Stimulated activated naive CD8-positive, alpha-beta T cell treated with anti-CD3 and anti-CD28 coated beads, Interleukin-15, Interleukin-2, amounts not matched to agents 100 U/mL and 50 U/mL, for 24 hours (primary cell): ENCODE measurements at regions not wholly inside any gene's neighbourhood (a gene's known extent, or its start where the extent isn't known, plus 50 kb on each side); places are given as distances from the start of the nearest gene placed in this dataset.

Source experiments
- ATAC-seq: fragments of 150-1000 bp; cut with Tn5 transposase; one replicate; pipeline ENCODE4 v1.10.0; 2021
- DNase-seq: peaks from one replicate; pipeline ENCODE4 v3.0.0; 2021

DNA sequence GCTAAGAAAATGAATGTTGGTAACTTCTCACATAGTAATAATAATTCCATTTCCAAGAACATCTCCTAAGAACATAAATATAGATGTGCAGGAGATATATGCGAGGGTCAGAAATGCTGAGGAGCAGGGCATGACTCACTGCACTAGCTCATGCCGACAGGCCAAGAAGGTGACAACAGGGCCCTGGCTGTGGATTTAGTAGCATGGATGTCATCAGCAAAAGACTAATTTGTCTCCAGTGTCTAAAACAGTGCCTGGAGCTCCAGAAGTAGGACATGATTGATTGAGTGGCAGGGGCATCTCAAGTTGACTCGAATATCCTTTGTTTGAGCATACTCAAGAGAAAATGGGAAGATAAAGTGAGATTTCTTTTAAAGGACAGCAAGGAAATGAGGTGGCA, 207.0 kb upstream of the FOXA2 start:
- DNase-seq, result no peak
- ATAC-seq, result no peak

DNA sequence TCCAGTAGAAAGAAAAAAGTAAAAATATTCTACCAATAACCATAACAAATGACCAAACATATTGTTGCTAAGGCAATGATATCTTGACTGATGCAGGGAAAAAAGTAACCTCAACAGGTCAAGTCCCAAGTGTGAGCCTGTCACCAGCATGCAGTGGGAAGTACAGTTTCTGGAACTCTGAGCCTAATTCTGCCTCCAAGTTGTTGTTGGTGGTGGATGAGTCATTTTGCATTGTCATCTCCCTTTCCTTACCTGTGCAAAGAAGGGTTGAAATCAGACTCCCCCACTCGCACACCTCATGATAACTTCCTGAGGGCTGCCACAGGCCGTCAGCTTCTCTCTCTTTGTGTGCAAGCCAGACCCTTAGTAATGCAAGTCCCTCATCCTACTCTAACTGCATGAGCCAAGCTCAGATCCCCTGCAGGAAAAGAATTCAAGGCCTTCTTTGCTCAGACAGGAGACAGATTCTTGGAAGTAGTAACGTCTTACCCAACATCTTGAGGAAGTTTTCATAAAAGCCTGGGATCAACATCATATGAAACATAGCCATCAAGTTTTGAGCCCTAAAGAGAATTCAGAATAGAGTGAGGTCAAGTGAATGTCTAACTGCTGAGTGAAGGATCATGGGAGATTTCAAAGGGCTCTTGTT, 207.6 kb upstream of the FOXA2 start:
- no peak for ATAC-seq
- no peak for DNase-seq

DNA sequence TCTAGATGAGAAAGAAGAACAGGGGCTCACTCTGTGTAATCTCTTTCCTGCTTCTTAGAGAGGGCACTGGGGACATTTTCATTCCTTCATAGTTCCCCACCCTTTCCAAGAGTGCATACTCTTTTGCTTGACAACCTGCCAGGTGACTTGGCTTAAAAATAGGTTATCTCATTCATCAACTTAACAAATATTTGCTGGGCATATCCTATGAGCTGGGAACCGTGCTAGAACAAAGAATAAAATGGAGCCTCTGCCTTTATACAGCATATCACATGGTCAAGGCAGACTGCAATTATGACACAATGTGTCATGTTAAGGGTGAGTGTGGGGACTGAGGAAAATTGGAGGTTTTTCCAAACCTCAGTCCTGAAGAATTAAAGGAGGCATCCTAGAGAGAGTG, 209.8 kb upstream of the FOXA2 start:
- DNase-seq (no peak), ATAC-seq (no peak)

DNA sequence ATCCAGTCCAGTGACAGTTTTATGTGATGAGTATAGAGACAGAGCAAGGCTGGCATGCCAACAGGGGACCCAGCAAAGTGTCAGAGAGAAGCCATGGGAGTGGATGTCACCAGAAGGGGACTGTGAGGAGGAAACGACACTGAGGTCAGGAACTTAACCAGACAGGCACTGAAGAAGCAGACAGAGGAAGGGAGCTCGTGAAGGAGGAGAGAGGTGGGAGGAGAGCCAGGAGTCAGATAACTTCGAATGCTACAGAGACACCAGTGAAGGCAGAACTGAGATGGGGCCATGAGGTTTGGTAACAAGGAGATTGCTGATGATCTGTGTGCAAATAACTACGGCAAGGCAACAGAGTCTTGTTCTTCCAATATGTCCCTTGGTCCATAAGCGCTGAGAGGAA, 211.1 kb upstream of the FOXA2 start:
- DNase-seq (no peak), ATAC-seq (no peak)

DNA sequence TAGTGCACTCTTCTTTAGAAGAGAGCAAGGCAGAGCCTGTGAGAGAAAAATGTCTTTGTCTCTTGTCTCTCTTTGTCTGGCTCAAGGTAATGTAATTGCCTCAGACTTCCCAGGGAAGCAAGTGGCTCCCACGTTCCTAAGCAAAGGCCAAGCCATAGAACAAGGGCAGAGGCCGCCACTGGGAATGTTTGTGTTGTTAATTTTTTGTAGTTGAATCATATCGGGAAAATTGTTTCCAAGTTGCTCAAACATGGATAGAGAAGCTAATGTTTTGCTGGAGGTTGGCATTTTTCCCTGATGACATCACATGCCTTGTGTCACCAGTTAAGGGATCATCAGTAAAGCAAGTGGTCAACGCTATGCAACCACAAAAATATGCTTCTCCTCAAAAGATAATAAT, 211.5 kb upstream of the FOXA2 start:
- no peak for DNase-seq
- no peak for ATAC-seq

DNA sequence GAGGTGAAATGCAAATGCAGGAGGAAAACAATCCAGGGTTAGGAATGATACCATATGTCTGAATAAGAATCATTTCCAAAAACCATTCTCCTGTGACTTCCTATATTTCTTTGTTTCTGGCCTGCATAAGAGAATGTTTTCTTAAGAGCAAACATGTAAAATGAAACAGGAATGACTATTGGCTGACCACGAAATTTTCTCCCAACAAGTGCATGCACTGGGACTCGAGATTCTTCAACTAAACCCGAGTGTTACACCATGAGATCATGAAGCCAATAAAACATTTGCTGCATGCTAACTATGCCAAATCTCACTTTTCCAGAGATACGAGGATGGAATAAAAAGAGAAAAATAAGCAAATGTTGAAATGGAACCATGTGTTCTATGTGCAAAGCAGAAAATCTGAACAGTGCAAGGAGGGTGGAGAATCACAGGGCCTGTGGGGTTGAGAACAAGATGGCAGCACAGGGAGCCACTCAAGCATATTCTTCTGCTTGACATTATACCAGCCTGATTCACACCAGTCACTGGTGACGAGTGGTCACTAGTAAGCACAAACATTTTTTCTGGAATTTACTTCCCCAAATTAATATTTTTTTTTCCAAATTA, 212.2 kb upstream of the FOXA2 start:
- ATAC-seq, result no peak
- no peak for DNase-seq

DNA sequence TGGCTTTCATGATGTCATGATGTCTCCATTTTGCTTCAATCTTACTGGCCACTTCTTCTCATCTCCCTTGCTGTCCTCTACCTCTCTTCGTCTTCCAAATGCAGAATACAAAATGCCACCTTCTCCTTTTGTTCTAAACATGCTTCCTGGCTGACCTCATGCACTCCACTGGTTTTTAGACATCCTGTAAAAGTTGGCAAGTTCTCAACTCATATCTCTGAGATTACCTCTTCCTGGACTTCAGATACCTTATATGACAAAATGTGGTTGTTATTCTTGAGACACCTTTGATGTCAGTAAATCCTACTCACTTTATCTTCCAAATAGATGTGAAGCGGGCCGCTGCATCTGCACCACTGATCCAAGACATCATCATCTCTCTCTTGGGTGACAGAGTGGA, 212.7 kb upstream of the FOXA2 start:
- ATAC-seq (no peak), DNase-seq (no peak)

DNA sequence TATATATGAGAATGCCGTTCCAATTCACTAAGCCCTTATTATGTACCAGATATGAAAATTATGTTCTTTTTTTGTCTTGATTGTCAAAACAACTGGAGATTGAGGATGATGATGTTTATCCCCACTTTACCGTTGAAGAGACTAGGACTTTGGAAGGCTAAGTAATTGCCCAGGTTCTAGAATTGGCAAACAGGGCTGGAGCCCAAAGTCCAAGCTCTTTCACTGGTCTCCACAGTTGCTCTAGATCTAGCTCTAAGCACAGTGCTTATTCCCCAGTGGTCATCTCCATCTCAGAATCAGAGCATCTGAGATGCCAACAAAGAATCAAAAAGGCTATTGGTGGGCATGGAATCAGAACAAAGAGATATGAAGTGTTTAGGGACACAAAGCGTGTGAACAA, 215.3 kb upstream of the FOXA2 start:
- no peak for ATAC-seq
- no peak for DNase-seq

DNA sequence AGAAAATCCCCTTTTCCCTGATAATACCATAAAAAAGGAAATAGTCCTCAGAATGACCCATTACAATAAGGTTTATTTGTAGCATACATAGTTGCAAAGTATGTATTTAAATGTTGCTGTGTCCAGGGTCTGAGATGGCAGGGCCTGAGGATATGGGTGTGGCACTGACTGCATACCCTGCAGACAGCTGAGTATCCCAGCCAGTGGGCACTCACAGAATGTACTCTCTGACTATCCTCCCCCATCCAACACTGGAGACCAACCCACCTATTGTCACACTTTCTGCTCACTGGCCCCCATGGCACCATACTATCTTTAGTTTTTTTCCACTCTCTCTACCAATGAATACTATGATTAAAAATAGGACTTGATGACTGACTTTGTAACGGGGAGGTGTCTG, 215.8 kb upstream of the FOXA2 start:
- no peak for DNase-seq

DNA sequence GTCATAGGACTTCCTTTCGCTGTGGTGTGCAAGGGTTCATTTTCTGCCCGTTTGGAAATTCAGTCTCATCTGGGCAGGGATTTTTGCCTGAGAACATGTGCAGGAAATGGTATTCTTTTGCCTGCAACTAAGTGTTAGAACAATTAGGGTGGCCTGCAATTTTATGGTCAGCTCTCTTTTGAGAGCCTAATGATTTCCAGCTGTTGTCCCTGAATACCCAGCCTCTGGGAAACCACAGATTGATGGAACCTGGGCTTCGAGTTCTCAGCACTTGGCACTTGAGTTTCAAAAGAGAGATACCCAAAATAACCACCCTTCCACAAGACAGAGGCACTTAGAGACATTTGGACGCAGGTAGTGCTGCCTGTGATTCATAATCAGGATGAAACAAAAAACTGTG, 217.2 kb upstream of the FOXA2 start:
- DNase-seq (no peak), ATAC-seq (no peak)

More for the DNA sequence above, 215.8 kb upstream of the FOXA2 start:
- no peak for ATAC-seq

DNA sequence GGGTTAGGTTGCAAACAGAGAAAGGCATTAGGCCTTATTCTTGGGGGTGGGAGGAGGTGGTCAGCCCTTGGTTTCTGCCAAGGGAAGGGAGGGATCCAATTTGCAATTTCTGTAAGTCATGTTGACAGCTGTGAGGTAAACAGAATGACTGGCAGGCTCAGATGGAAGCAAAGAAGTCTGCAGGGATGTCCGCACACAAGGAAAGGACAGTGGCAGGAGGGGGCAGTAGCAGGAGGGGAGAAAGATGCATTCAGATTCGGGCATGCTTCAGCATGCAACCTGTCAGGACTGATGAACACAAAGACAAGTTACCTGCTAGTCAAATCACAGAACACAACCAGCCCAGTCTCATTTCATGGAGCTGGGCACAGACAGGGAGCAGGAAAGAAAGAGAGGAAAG, 217.9 kb upstream of the FOXA2 start:
- no peak for DNase-seq
- no peak for ATAC-seq

DNA sequence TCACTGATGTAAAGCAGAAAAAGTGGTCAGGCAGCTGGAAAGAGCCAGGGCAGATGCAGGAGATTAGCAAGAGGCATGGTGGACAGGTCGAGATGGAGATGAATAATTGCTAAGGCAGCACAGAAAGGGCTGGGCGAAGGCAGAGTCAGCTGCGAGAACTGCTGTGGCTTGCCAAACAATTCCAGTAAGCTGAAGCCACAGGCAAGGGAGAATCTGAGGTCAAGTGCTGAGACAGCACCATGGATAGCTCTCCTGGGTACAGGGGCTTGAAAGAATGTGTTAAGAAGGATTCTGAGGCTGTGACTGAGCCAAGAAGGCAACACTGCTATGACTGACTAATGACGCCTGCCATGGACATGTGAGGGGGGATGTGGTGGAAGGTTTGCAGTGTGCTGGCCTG, 220.8 kb upstream of the FOXA2 start:
- ATAC-seq (no peak), DNase-seq (no peak)

DNA sequence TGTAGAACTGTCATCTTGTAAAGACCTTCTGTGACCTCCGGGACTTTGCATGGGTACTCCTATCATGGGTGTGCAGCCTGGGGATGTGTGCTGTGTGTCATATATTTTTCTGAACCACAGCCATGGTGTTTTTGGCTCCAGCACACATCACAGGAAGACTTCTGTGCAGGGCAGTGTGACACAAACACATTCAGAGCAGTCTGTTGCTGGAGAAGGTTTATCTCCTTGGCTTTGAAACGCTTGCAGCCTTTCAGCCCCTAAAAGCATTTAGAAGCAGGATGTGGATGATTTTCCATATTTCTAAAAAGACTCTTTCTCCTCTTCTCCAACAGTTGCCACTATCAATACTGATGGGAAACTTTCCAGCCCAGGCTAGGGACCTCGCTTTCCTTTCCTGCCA, 221.6 kb upstream of the FOXA2 start:
- DNase-seq (no peak), ATAC-seq (no peak)

DNA sequence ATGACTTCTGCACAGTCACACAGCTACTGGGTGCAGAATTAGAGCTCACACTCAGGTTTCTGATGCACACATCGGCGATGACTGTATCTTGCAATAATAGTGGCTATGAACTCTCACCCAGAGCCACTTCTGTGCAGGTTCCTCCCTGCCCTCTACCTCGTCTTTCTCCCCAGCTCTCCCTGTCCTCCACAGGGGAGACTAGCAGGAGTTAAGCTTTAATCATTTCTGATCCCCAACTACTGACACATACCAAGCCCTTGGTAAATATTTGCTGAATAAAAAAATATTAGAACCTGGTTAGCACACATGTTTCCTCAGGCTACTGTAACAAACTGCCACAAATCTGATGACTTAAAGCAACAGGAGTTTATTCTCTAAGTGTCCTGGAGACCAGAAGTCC, 222.7 kb upstream of the FOXA2 start:
- ATAC-seq (no peak), DNase-seq (no peak)

DNA sequence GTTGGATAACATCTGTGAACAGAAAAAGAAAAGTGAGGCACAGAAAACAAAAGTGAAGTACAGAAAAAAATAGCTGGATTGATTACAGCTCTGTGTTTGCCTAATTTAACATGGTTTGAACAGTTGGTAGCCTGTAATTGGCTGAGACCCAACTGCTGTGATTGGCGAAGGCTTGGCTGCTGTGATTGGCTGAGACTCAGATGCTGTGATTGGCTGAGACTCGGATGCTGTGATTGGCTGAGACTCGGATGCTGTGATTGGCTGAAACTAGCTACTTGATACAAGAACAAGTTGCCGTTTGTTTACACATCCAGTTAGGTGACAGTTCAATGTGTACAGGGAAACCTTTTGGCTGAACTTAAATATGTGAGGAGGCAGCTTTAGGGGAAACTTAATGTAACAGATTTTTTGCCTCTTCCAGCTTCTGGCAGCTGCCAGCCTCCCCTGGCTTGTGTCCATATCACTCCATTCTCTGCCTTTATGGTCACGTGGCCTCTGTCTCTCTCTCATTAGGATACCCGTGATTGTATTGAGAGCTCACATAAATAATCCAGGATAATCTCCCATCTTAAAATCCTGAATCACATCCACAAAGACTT, 223.4 kb upstream of the FOXA2 start:
- ATAC-seq (no peak), DNase-seq (no peak)

DNA sequence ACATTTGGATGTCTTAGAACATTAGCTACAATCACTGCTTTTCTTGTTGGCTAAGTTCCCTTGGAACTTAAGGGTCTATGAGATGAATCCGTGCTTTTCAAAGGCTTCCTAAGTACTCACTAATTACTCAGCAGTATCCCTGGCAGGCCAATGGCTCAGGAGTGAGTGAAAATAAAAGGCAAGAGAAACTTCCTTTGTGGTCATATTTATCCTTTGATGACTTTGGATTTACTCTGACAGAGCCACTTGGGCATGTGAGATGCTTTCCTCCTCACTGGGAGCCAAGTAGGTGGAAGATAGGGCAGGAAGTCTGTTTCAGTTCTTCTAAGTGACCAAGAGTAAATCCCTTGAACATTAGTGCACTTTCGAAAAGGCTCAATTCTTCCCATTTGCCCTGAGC, 224.3 kb upstream of the FOXA2 start:
- DNase-seq (no peak), ATAC-seq (no peak)

DNA sequence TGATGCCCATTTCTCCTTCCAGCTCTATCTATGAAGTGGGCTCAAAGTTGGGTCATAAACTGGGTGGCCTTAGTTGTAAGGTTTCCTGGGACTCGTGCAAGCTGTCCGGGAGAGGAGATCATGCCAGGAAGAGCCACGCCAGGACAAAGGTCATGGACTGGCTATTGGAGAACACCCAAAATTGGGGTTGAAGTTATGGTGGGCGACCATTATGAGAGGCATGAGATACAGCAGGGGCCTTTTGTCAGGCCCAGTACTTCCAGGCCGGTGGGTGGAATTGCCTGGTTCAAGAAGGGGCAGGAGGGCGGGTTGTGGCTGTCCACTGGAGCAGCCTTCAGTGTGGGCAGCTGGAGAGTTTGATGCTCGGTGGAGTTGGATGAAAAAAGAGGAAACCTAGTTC, 225.1 kb upstream of the SSTR4 start:
- DNase-seq (no peak), ATAC-seq (no peak)

DNA sequence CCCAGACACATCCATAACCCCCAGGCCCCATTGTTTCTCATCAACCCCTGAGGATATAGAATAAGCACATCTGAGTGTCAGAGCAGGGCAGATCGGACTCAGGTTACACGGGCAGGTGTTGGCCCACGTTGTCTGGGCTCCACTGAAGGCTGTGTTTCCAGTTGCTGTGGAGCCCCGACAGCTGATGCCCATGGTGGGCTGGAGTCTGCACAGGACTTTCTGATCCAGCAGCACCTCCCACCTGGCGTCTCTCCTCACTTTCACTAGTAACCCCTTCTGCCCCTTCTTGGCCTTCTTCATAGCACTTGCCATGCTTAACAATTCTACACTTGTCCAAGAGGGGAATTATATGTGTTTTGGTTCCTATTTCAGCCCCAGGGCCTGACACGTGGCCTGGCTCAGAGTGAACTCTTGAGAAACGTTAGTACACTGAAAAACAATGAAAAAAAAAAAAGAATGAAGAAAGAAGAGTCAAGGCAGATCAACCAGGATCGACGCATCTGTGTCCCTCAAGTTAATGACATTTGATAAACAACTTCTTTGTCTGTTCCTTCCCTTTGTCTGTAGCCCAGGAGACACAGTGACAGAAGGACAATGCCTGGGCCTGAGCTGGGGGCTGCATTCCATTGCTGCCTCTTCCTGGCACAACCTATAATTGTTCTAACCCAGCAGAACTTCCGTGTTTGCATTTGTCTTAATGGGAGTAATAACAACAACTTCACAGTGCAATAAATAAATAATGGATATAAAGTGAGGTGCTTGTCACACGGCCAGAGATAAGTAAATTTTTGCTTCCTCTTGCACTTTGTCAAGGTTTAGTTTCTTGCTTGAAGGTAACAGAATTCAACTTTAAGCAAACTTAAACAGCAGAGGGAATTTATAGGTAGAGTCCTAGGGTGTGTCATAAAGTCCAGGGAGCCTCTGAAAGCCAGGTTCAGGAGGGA, 224.2 kb upstream of the SSTR4 start:
- ATAC-seq (no peak), DNase-seq (no peak)

DNA sequence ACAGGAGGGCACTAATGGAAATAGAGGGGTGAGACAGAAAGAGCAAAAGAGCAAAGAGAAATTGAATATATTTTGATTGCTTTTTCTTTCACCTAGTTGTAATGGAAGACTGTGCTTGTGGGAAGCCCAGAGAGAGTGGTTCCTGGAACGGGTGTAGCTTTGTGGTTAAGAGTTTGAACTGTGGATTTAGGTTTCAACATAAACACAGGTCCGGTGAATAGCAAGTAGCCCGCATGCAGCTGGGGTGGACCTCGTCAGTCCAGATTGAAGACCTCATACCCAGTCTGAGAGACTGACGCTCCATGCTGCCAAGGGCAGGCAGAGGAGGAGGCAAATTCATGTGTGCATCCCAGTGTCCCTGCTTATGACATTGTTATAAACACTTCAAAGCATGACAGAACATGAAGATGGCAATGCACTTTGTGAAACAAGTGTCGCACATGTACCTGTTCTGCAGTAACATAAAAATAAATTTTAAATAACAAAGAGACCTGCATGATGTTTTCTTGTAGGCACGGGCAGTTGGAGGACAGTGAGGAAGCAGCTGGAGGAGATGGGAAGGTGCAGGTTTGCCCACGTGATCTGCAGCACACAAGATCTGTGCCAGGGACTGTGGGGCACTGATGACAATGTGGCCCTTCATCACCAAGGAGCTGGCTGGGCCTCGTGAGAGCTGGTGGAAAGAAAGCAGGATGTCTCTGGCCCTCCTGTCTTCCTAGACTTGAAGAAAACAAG, 220.5 kb upstream of the SSTR4 start:
- no peak for DNase-seq

DNA sequence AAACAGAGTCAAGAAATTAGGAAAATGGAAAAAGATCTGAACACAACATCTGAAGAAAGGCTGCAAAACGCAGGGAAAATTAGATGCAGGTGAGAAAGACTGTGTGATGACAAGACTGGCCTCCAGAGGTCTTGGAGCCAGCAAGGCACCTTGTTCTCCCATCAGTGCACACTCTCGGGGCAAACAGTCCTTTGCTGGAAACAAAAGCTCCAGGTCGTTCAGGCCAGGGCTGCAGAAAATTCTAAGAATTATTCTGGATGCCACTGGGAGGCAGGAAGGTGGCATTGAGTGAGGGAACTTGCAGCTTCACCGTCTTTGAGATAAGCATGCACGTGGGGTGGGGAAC, 219.9 kb upstream of the SSTR4 start:
- no peak for DNase-seq
- ATAC-seq, result no peak

More for the DNA sequence above, 220.5 kb upstream of the SSTR4 start:
- ATAC-seq, result no peak

DNA sequence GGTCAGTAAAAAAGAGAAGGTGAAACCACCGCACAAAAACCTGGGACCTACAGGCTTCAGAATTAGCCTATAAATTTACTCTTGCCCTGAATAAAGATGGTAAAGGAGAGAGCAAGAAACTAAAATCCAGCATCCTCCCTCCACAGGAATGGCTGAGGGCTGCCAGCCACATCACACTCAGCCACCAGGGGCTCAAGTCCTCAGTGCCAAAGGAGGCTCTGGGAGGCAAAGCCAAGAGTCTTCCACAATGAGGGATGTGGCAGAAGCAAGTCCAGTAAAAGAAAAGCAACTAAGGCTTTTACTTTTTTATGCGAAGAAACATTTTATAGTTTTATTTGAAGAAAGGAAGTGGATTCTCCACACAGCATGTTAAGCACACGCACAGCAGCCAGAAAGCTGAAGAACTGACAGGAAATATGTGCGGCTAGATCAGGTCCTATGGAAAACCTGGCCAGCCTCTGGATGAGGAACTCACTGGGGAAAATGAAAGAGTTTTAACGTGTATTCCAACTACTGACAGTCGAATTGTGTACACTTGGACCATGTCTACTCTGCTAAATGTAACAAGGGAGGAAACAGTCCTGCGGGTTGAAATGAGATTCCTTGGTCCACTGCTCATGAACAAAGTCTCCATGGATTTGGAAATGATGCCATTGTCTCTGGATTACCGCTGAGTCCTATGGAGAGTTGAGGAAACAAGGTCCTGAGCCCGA, 219.4 kb upstream of the SSTR4 start:
- no peak for DNase-seq
- ATAC-seq, result no peak

DNA sequence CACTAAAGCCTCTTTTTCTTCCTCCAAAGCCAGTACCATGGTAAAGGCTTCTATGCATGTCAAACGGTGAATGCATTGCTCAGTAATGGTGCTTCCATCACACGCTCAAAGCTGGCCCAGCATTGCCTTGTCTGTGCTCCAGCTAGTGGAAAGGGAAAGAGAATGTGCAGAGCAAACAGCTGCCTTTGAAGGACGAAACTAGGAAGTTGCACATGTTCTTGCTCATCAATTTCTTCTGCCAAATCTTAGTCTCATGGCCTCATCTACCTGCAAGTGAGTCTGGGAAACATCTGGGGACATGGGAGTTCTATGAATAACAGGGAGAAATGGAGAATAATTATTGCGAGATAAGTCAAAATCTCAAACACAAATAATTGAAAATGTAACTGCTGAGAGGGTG, 216.5 kb upstream of the SSTR4 start:
- ATAC-seq (no peak), DNase-seq (no peak)
